ENCODE measurements at regions not wholly inside any gene's neighbourhood (a gene's known extent, or its start where the extent isn't known, plus 50 kb on each side); places are given as distances from the start of the nearest gene placed in this dataset.

- intact Hi-C loops (cut with DNase I; ENCODE audit: low total_unique reads): no loop called here
- WGBS, 2 donors: 87 to 94% methylated on average over 2 of the region's 2 CpGs
Measured at GRCh38 chr6:117138425-117138824, 126.9 kb upstream of the VGLL2 start.

GRCh38 chr6:117138920-117139319 is 126.4 kb upstream of the VGLL2 start:
- peak; percentile 31 for DNase-seq
- Histone ChIP-seq H3K9me3 (no peaks in the 10 kb centered on the region), H3K27ac (no peak overlapping the region), H3K36me3 (ENCODE audit: low read depth, missing control alignments) (no peaks in the 10 kb centered on the region), H3K27me3 (no peaks in the 10 kb centered on the region), H3K4me1 (no peaks in the 10 kb centered on the region), H3K4me3 (no peak overlapping the region)
- intact Hi-C loops (cut with DNase I; ENCODE audit: low total_unique reads): no loop called here
- TF ChIP-seq POLR2A (IDR thresholded peaks at IDR 0.05) (no peak), CTCF (IDR thresholded peaks at IDR 0.05) (no peak)

More at GRCh38 chr6:117138425-117138824, 126.9 kb upstream of the VGLL2 start:
- H3K4me1 ChIP-seq: no peaks in the 10 kb centered on the region
- no peaks in the 10 kb centered on the region for H3K36me3 ChIP-seq (ENCODE audit: low read depth, missing control alignments)
- no peak overlapping the region for H3K4me3 ChIP-seq
- no peak for DNase-seq
- H3K27ac ChIP-seq: no peak overlapping the region
- no peaks in the 10 kb centered on the region for H3K27me3 ChIP-seq
- no peaks in the 10 kb centered on the region for H3K9me3 ChIP-seq
- TF ChIP-seq CTCF (IDR thresholded peaks at IDR 0.05) (no peak), POLR2A (IDR thresholded peaks at IDR 0.05) (no peak)

- no peaks in the 10 kb centered on the region for H3K9me3 ChIP-seq
- no peak for DNase-seq
- H3K4me1 ChIP-seq: no peaks in the 10 kb centered on the region
- intact Hi-C loops (cut with DNase I; ENCODE audit: low total_unique reads): no loop called here
- no peak overlapping the region for H3K4me3 ChIP-seq
- no peaks in the 10 kb centered on the region for H3K36me3 ChIP-seq (ENCODE audit: low read depth, missing control alignments)
- no peak for TF ChIP-seq POLR2A (IDR thresholded peaks at IDR 0.05)
- TF ChIP-seq CTCF (IDR thresholded peaks at IDR 0.05): no peak
- H3K27me3 ChIP-seq: no peaks in the 10 kb centered on the region
- H3K27ac ChIP-seq: no peak overlapping the region
- 42 to 46% methylated on average over 3 of the region's 3 CpGs for WGBS, 2 donors
Measured at GRCh38 chr6:117142142-117142541, 123.2 kb upstream of the VGLL2 start.

GRCh38 chr6:117142995-117143394 is 122.4 kb upstream of the VGLL2 start:
- intact Hi-C loops (cut with DNase I; ENCODE audit: low total_unique reads): no loop called here
- TF ChIP-seq POLR2A (IDR thresholded peaks at IDR 0.05) (no peak), CTCF (IDR thresholded peaks at IDR 0.05) (no peak)
- Histone ChIP-seq H3K4me1 (no peaks in the 10 kb centered on the region), H3K4me3 (no peak overlapping the region), H3K9me3 (no peaks in the 10 kb centered on the region), H3K27me3 (no peaks in the 10 kb centered on the region), H3K27ac (no peak overlapping the region), H3K36me3 (ENCODE audit: low read depth, missing control alignments) (no peaks in the 10 kb centered on the region)
- WGBS, 2 donors: 94 to 100% methylated on average over 1 of the region's 1 CpG
- DNase-seq: no peak

GRCh38 chr6:117143647-117144046 is 121.7 kb upstream of the VGLL2 start:
- Histone ChIP-seq H3K4me3 (no peak overlapping the region), H3K27me3 (no peaks in the 10 kb centered on the region), H3K36me3 (ENCODE audit: low read depth, missing control alignments) (no peaks in the 10 kb centered on the region), H3K4me1 (no peaks in the 10 kb centered on the region), H3K27ac (no peak overlapping the region), H3K9me3 (no peaks in the 10 kb centered on the region)
- TF ChIP-seq POLR2A (IDR thresholded peaks at IDR 0.05) (no peak), CTCF (IDR thresholded peaks at IDR 0.05) (no peak)
- DNase-seq: no peak
- intact Hi-C loops (cut with DNase I; ENCODE audit: low total_unique reads): no loop called here
- 65 to 79% methylated on average over 2 of the region's 2 CpGs for WGBS, 2 donors

All from testis (tissue), 2 donors.